ENCODE measurements at regions not wholly inside any gene's neighbourhood (a gene's known extent, or its start where the extent isn't known, plus 50 kb on each side); places are given as distances from the start of the nearest gene placed in this dataset.

- POLR2A ChIA-PET = no interaction called here
Measured at GRCh38 chr16:66146798-66147197, 219.7 kb upstream of the CDH5 start.

DNA sequence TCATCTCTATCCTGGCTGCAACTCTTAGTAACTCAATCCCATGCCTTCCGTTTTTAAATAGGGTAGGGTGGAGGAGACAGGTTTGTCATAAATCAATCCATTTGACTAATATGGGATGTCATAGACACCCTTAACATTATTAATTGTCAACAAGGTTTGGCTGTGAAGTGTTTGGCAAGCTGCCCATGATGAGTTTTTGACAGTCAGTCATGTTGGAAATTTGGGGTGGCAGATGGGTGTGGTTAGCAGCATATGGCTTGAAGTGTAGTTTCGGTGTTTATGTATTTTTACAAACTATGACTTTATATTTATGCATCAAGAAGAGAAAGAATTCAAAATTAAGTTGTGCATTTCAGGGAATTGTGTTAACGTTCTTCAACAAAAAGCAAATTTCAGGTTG, 221.8 kb upstream of the CDH5 start:
- intact Hi-C loops (cut with micrococcal nuclease) = no loop called here
- WGBS (ENCODE audit: insufficient coverage) = 100% methylated on average over 1 of the region's 3 CpGs

More at GRCh38 chr16:66146798-66147197, 219.7 kb upstream of the CDH5 start:
- Histone ChIP-seq H3K4me3 (ENCODE audit: control extremely low read depth in 1 of 5, extremely low read depth in 1 of 5, insufficient read depth in 1 of 5, low read depth in 2 of 5, low read length in 4 of 5) (no peak overlapping the region), H3K4me2 (replicated peaks; ENCODE audit: low read depth, low read length, poor library complexity, severe bottlenecking) (no peak overlapping the region), H3K27me3 (replicated peaks in 1 of 4; ENCODE audit: control extremely low read depth in 1 of 4, control insufficient read depth in 3 of 4, insufficient read depth in 4 of 4, low read length in 3 of 4) (no peaks in the 10 kb centered on the region), H3K9ac (ENCODE audit: low read length) (no peak overlapping the region), H3K79me2 (ENCODE audit: control insufficient read depth, insufficient read depth, low read length) (no peaks in the 10 kb centered on the region), H3K27ac (ENCODE audit: low read length in 2 of 2) (no peak overlapping the region), H4K20me1 (ENCODE audit: control insufficient read depth, insufficient read depth, low read length, poor library complexity, severe bottlenecking) (no peaks in the 10 kb centered on the region), H2AFZ (ENCODE audit: insufficient read depth, low read depth, low read length, poor library complexity, severe bottlenecking) (no peak overlapping the region), H3K9me3 (ENCODE audit: control extremely low read depth in 1 of 3, control insufficient read depth in 2 of 3, insufficient read depth in 1 of 3, low read length in 2 of 3) (no peaks in the 10 kb centered on the region), H3K36me3 (replicated peaks in 1 of 2; ENCODE audit: control extremely low read depth in 1 of 2, control insufficient read depth in 1 of 2, extremely low read depth in 1 of 2, insufficient read depth in 2 of 2, low read length in 1 of 2) (no peaks in the 10 kb centered on the region), H3K4me1 (ENCODE audit: control insufficient read depth in 2 of 2, insufficient read depth in 2 of 2, low read length in 2 of 2) (no peaks in the 10 kb centered on the region)
- Mint-ChIP-seq H3K9me3 (ENCODE audit: insufficient read depth) (no peaks in the 10 kb centered on the region), H3K4me1 (no peaks in the 10 kb centered on the region), H3K27ac (no peak overlapping the region), H3K27me3 (peaks cover 12% of the 10 kb centered on the region), H3K4me3 (no peak overlapping the region)
- ATAC-seq (ENCODE audit: low read depth) (no peak), DNase-seq (no peak)
- WGBS (ENCODE audit: insufficient coverage) = 80% methylated on average over 1 of the region's 9 CpGs
- CTCF ChIA-PET = no interaction called here
- no peak for TF ChIP-seq EZH2 (IDR thresholded peaks at IDR 0.05; ENCODE audit: borderline replicate concordance, insufficient read depth, low read depth, low read length, poor library complexity, severe bottlenecking)
- TF ChIP-seq, protein P1, sequence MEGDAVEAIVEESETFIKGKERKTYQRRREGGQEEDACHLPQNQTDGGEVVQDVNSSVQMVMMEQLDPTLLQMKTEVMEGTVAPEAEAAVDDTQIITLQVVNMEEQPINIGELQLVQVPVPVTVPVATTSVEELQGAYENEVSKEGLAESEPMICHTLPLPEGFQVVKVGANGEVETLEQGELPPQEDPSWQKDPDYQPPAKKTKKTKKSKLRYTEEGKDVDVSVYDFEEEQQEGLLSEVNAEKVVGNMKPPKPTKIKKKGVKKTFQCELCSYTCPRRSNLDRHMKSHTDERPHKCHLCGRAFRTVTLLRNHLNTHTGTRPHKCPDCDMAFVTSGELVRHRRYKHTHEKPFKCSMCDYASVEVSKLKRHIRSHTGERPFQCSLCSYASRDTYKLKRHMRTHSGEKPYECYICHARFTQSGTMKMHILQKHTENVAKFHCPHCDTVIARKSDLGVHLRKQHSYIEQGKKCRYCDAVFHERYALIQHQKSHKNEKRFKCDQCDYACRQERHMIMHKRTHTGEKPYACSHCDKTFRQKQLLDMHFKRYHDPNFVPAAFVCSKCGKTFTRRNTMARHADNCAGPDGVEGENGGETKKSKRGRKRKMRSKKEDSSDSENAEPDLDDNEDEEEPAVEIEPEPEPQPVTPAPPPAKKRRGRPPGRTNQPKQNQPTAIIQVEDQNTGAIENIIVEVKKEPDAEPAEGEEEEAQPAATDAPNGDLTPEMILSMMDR (IDR thresholded peaks at IDR 0.05) = no peak
- intact Hi-C loops (cut with micrococcal nuclease) = no loop called here

More for the DNA sequence above, 221.8 kb upstream of the CDH5 start:
- Histone ChIP-seq H3K36me3 (replicated peaks in 1 of 2; ENCODE audit: control extremely low read depth in 1 of 2, control insufficient read depth in 1 of 2, extremely low read depth in 1 of 2, insufficient read depth in 2 of 2, low read length in 1 of 2) (no peaks in the 10 kb centered on the region), H3K27me3 (replicated peaks in 1 of 4; ENCODE audit: control extremely low read depth in 1 of 4, control insufficient read depth in 3 of 4, insufficient read depth in 4 of 4, low read length in 3 of 4) (no peaks in the 10 kb centered on the region), H3K4me1 (ENCODE audit: control insufficient read depth in 2 of 2, insufficient read depth in 2 of 2, low read length in 2 of 2) (no peaks in the 10 kb centered on the region), H3K4me3 (ENCODE audit: control extremely low read depth in 1 of 5, extremely low read depth in 1 of 5, insufficient read depth in 1 of 5, low read depth in 2 of 5, low read length in 4 of 5) (no peak overlapping the region), H3K9me3 (ENCODE audit: control extremely low read depth in 1 of 3, control insufficient read depth in 2 of 3, insufficient read depth in 1 of 3, low read length in 2 of 3) (no peaks in the 10 kb centered on the region), H3K9ac (ENCODE audit: low read length) (no peak overlapping the region), H3K27ac (ENCODE audit: low read length in 2 of 2) (no peak overlapping the region), H3K79me2 (ENCODE audit: control insufficient read depth, insufficient read depth, low read length) (no peaks in the 10 kb centered on the region), H2AFZ (ENCODE audit: insufficient read depth, low read depth, low read length, poor library complexity, severe bottlenecking) (no peak overlapping the region), H4K20me1 (ENCODE audit: control insufficient read depth, insufficient read depth, low read length, poor library complexity, severe bottlenecking) (no peaks in the 10 kb centered on the region), H3K4me2 (replicated peaks; ENCODE audit: low read depth, low read length, poor library complexity, severe bottlenecking) (no peak overlapping the region)
- POLR2A ChIA-PET = no interaction called here
- Mint-ChIP-seq H3K9me3 (ENCODE audit: insufficient read depth) (no peaks in the 10 kb centered on the region), H3K4me1 (no peaks in the 10 kb centered on the region), H3K27ac (no peak overlapping the region), H3K4me3 (no peak overlapping the region), H3K27me3 (peaks cover 13% of the 10 kb centered on the region)
- DNase-seq (no peak), ATAC-seq (ENCODE audit: low read depth) (no peak)
- TF ChIP-seq, protein P1 (IDR thresholded peaks at IDR 0.05) = no peak
- no peak for TF ChIP-seq EZH2 (IDR thresholded peaks at IDR 0.05; ENCODE audit: borderline replicate concordance, insufficient read depth, low read depth, low read length, poor library complexity, severe bottlenecking)
- CTCF ChIA-PET = no interaction called here
